Effector CD8-positive, alpha-beta T cell (primary cell): ENCODE measurements at regions not wholly inside any gene's neighbourhood (a gene's known extent, or its start where the extent isn't known, plus 50 kb on each side); places are given as distances from the start of the nearest gene placed in this dataset.
"Not testable (repeated sequence)": the region's sequence is repeated elsewhere in the genome, so short reads cannot be mapped to it uniquely, and the experiment has no call there.

ENCODE experiments used
- DNase-seq: peaks from one replicate; lab custom pipeline; 2025; lab: John Stamatoyannopoulos, UW

DNA sequence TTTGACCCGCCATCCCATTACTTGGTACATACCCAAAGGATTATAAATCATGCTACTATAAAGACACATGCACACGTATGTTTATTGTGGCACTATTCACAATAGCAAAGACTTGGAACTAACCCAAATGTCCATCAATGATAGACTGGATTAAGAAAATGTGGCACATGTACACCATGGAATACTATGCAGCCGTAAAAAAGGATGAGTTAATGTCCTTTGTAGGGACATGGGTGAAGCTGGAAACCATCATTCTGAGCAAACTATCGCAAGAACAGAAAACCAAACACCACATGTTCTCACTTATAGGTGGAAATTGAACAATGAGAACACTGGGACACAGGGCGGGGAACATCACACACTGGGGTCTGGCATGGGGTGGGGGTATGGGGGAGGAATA is 57.1 kb upstream of the GMDS start:
- DNase-seq = not testable (repeated sequence)

DNA sequence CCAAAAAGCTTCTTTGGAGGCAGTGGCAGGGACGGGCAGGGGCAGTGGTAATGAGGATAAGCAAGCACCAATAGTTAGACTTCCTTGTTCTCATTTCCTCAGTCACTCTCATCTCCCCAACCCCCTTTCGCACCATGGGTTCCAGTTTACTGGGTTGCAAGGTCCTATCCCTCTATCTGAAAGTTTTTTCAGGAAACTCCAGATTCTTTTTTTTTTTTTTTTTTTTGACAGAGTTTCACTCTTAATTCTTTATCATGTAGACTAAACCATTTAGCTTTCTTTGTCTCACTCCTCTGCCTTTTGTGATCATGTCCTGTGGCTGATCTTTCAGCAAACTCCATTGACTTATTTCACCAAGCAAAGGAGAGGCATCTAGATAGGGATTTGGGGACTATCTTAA is 51.4 kb upstream of the GMDS start:
- DNase-seq = no peak
